GM21529 (cell line): ENCODE measurements at regions not wholly inside any gene's neighbourhood (a gene's known extent, or its start where the extent isn't known, plus 50 kb on each side); places are given as distances from the start of the nearest gene placed in this dataset.

Experiments used
- ATAC-seq: cut with Tn5 transposase; IDR thresholded peaks from one replicate; pipeline ENCODE4 v1.9.1; 2021; ENCODE audit not compliant: unreplicated experiment

GRCh38 chr7:136549756-136550155, 318.7 kb upstream of the CHRM2 start:
- no peak for ATAC-seq

GRCh38 chr7:136533732-136534131, 334.7 kb upstream of the CHRM2 start:
- no peak for ATAC-seq

GRCh38 chr7:136530831-136531230, 337.6 kb upstream of the CHRM2 start:
- no peak for ATAC-seq

- ATAC-seq, result no peak
These were observed 340.1 kb upstream of the CHRM2 start for GRCh38 chr7:136528329-136528728.

- ATAC-seq, result no peak
These were observed 340.9 kb upstream of the CHRM2 start for GRCh38 chr7:136527554-136527953.

GRCh38 chr7:136526408-136527105, 341.9 kb upstream of the CHRM2 start:
- ATAC-seq, result no peak

GRCh38 chr7:136523571-136523970, 344.9 kb upstream of the CHRM2 start:
- ATAC-seq, result no peak

GRCh38 chr7:136517971-136518370, 350.5 kb upstream of the CHRM2 start:
- ATAC-seq, result no peak

GRCh38 chr7:136514776-136515175, 353.7 kb upstream of the CHRM2 start:
- ATAC-seq, result no peak

GRCh38 chr7:136513744-136514143, 354.7 kb upstream of the CHRM2 start:
- no peak for ATAC-seq

GRCh38 chr7:136509466-136509865, 359.0 kb upstream of the CHRM2 start:
- no peak for ATAC-seq

GRCh38 chr7:136502162-136502561, 366.3 kb upstream of the CHRM2 start:
- no peak for ATAC-seq

GRCh38 chr7:136501151-136501550, 367.3 kb upstream of the CHRM2 start:
- no peak for ATAC-seq

GRCh38 chr7:136496551-136496950, 371.9 kb upstream of the CHRM2 start:
- ATAC-seq, result no peak

GRCh38 chr7:136495081-136495480, 373.4 kb upstream of the CHRM2 start:
- no peak for ATAC-seq

- ATAC-seq, result no peak
These were observed 376.1 kb upstream of the CHRM2 start for GRCh38 chr7:136492366-136492765.

- no peak for ATAC-seq
These were observed 378.6 kb upstream of the CHRM2 start for GRCh38 chr7:136489808-136490207.

- no peak for ATAC-seq
These were observed 387.6 kb upstream of the CHRM2 start for GRCh38 chr7:136480901-136481300.

GRCh38 chr7:136479922-136480321, 388.5 kb upstream of the CHRM2 start:
- ATAC-seq, result no peak

GRCh38 chr7:136470179-136470578, 398.3 kb upstream of the CHRM2 start:
- no peak for ATAC-seq

GRCh38 chr7:136452949-136453348, 415.5 kb upstream of the CHRM2 start:
- ATAC-seq, result no peak

GRCh38 chr7:136446751-136447150, 421.7 kb upstream of the CHRM2 start:
- ATAC-seq, result no peak

GRCh38 chr7:136441835-136442234, 426.6 kb upstream of the CHRM2 start:
- ATAC-seq, result no peak
